HG03060 (cell line): ENCODE measurements at regions not wholly inside any gene's neighbourhood (a gene's known extent, or its start where the extent isn't known, plus 50 kb on each side); places are given as distances from the start of the nearest gene placed in this dataset.
"Not testable (repeated sequence)": the region's sequence is repeated elsewhere in the genome, so short reads cannot be mapped to it uniquely, and the experiment has no call there.

Experiments
- ATAC-seq: cut with Tn5 transposase; IDR thresholded peaks from one replicate; pipeline ENCODE4 v1.9.1; 2021; ENCODE audit warnings: low read depth, moderate number of reproducible peaks; ENCODE audit not compliant: unreplicated experiment

GRCh38 chr17:73910206-73910605, 266.0 kb upstream of the SDK2 start:
- ATAC-seq, result no peak

- ATAC-seq, result no peak
Observed at GRCh38 chr17:73910821-73911515, 266.7 kb upstream of the SDK2 start.

GRCh38 chr17:73911726-73912372, 267.6 kb upstream of the SDK2 start:
- ATAC-seq, result no peak

- ATAC-seq, result no peak
Observed at GRCh38 chr17:73912373-73912746, 268.1 kb upstream of the SDK2 start.

- ATAC-seq, result no peak
Observed at GRCh38 chr17:73914536-73915274, 270.5 kb upstream of the SDK2 start.

- not testable (repeated sequence) for ATAC-seq
Observed at GRCh38 chr17:73919033-73919432, 274.8 kb upstream of the SDK2 start.

GRCh38 chr17:73921306-73921705, 277.1 kb upstream of the SDK2 start:
- ATAC-seq, result no peak

- no peak for ATAC-seq
Observed at GRCh38 chr17:73924114-73924908, 279.2 kb upstream of the RPL38 start.

- ATAC-seq, result no peak
Observed at GRCh38 chr17:73924909-73925186, 278.6 kb upstream of the RPL38 start.

GRCh38 chr17:73929860-73930430, 273.5 kb upstream of the RPL38 start:
- ATAC-seq, result no peak

- ATAC-seq, result no peak
Observed at GRCh38 chr17:73932216-73932749, 271.2 kb upstream of the RPL38 start.

GRCh38 chr17:73933164-73933766, 270.2 kb upstream of the RPL38 start:
- ATAC-seq, result no peak

- ATAC-seq, result no peak
Observed at GRCh38 chr17:73933871-73934270, 269.6 kb upstream of the RPL38 start.

- no peak for ATAC-seq
Observed at GRCh38 chr17:73934696-73935095, 268.8 kb upstream of the RPL38 start.

GRCh38 chr17:73936908-73937627, 266.4 kb upstream of the RPL38 start:
- no peak for ATAC-seq

- ATAC-seq, result no peak
Observed at GRCh38 chr17:73938706-73939105, 264.8 kb upstream of the RPL38 start.

GRCh38 chr17:73939806-73940205, 263.7 kb upstream of the RPL38 start:
- no peak for ATAC-seq

GRCh38 chr17:73940511-73940910, 263.0 kb upstream of the RPL38 start:
- ATAC-seq, result no peak

GRCh38 chr17:73941919-73942530, 261.5 kb upstream of the RPL38 start:
- ATAC-seq, result no peak
